GM19239 (cell line): ENCODE measurements at regions not wholly inside any gene's neighbourhood (a gene's known extent, or its start where the extent isn't known, plus 50 kb on each side); places are given as distances from the start of the nearest gene placed in this dataset.

Experiments
- DNase-seq: peaks from one replicate; pipeline ENCODE4 v3.0.0; 2011; ENCODE audit warnings: low spot score; ENCODE audit not compliant: insufficient read length
- FAIRE-seq: peaks from 2 replicates; lab custom pipeline; 2011; peaks lifted over from hg19 to GRCh38; lab: Jason Lieb, UNC

GRCh38 chr11:113584371-113584770 is 109.2 kb upstream of the DRD2 start:
- FAIRE-seq (no peak), DNase-seq (no peak)

DNA sequence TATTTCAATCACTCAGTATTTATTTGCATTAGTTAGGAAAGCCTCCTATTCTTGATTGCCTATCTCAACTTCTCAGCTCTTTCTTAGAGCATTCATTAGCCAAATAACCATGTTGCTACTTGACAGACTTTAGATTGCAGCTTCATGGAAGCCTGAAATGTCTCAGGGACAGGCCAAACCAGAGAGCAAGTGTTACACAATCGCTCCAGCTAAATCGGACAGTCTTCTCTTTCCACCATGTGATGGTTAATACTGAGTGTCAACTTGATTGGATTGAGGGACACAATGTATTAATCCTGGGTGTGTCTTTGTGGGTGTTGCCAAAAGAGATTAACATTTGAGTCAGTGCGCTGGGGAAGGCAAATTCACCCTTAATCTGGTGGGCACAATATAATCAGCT is 106.5 kb upstream of the DRD2 start:
- FAIRE-seq = no peak

GRCh38 chr11:113579292-113579940 is 104.2 kb upstream of the DRD2 start:
- no peak for DNase-seq
- no peak for FAIRE-seq

More for the DNA sequence above, 106.5 kb upstream of the DRD2 start:
- no peak for DNase-seq

DNA sequence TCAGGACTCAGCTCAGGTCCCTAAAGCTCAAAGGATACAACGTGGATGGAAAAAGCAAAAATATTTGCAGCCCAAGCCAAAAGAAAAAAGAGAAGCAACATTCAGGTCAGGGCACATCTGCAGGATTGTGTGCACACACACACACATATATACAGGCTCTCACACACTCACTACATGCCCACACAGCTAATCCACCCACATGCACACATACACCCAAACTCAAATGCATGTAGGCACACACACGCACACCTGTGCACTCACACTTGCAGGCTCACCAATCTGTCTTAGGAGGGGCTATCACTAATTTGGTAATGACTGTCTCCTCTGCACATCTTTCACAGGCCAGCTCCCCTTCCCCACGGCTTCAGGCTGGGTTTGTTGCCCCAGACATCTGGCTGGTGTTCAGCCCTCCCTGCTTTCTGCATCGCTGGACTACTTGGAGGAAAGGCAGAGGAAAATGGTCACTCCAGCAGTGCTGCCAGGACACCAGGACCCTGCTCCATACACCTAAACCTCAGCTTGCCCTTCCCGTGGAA is 103.6 kb upstream of the DRD2 start:
- DNase-seq (no peak), FAIRE-seq (no peak)

DNA sequence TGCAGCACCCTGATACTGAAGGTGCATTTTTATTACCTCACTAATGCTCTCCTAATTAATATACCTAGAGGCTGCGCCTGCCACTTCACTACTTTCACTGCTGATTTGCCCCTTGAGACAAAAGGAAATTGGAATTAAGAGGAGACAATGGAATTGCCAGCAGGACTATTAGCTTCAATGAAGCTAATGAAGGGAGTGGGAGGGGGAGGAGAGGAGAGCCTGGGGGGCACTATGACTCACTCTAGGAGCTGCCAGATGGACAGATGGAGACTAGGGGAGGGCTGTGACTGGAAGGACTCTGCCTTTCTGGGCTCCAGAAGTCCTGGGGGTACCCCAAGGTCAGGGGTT is 102.8 kb upstream of the DRD2 start:
- FAIRE-seq (no peak), DNase-seq (no peak)

DNA sequence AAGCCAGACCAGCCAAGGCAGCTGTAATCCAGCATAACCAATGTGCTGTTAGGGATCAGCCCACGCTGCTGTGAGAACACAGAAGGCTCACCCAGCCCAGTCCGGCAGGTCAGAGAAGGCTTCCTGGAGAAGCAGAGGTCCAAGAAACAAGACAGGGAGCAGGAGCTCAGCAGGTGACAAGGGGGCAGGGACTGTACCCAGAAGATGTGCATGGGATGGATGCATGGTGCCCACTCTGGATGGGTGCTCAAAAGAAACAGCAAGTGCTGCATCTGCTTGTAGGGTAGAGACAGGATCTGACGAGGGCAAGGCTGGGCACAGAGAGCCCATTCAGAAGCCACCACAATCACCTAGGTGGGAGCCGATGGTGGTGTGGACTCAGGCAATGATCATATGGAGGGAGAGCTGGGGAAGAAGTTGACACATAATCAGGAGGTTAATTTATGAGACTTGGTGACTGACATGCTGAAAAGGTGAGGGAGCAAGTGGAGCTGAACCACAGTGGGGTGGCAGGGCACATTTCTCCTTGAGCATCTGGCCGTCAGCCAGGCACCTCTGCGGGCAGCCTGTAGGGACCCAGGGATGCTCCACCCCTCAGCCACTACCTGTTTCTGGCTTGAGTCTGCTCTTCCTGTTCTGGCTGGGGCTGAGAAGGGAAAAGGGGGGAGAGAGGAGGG is 102.3 kb upstream of the DRD2 start:
- FAIRE-seq = no peak
- no peak for DNase-seq

- FAIRE-seq (no peak), DNase-seq (no peak)
These were observed 99.4 kb upstream of the DRD2 start for GRCh38 chr11:113574586-113574985.

DNA sequence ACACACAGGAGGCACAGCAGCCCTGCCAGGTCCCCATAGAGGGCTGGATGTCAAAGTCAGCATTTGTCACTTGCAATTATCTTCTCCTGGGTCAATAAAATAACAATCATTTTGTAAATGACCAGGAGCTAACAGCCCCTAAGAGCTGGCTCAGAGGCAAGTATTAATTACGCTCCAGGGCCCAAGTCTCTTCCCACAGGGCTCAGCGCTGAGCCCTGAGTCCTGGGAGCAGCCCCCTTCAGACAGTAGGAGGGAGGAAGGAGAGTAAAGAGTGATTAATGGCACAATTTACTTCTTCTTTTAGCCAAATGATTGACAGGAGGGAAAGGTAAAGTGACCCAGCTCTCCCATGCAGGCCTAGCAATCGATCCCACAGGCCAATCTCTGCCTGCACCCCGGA is 99.0 kb upstream of the DRD2 start:
- FAIRE-seq = no peak

DNA sequence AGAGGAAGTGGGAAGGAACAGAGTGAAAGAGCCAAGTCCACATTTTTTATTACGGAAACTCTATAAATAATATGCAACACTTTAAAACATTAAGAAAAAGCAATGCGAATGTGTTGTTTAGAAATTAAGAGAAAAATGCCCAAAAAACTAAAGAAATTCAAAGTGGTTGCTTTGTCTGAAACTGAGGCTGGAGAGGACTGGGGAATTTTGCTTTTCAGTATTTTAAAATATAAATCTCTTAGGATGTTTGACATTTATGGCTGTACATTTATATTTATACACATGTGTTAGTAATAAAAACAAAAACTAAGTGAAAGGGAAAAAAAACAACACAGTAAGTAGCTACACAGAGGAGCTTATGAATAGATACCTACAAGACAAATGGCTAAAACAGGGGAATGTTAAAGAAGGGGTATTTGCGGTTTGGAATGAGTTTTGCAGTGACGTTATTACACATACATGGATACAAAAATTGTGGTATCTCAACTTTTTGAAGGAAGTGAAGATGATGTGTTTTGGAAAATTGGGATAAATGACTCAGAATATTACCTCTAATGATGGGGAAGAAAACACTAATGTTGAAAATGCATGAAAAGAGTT is 97.0 kb upstream of the DRD2 start:
- FAIRE-seq (no peak), DNase-seq (no peak)

More for the DNA sequence above, 99.0 kb upstream of the DRD2 start:
- DNase-seq = no peak

- no peak for FAIRE-seq
- no peak for DNase-seq
These were observed 96.3 kb upstream of the DRD2 start for GRCh38 chr11:113571531-113571930.

DNA sequence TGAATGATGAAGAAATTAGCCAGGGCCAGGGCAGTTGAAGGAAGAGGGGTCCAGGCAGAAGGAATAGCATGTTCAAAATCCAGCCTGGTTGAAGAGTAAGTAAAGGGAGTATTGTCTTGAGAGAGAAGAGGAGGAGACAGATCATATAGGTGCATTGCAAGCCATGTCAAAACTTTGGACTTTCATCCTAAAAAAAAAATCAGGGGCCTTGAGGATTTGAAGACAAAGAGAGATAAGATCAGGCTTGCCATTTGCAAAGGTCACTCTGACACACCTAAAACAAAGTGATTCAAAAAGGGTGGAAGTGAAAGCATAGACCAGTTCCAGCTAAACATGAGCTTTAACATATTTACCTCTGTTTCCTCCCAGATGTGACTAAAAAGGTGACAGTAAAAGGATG is 95.7 kb upstream of the DRD2 start:
- DNase-seq (no peak), FAIRE-seq (no peak)

DNA sequence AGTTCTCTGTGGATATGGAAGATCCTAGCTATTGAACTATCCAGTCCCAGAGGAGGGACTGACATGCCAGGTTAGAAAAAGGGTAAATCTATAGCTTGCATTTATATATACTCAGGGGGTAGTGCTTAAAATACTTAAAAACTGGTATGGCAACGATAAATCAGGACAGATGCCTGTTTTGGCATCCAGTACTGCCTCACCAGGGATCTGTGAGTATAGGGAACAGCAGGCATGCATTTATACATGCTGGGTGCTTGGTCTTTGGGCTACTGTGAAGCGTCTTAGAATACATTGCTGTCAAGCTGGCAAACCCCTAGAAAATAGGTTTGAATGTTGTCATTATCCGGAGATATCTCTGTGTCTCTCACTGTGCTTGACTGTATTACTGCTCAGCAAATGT is 94.2 kb upstream of the DRD2 start:
- FAIRE-seq = no peak
- no peak for DNase-seq

- FAIRE-seq (no peak), DNase-seq (no peak)
These were observed 93.4 kb upstream of the DRD2 start for GRCh38 chr11:113568566-113568965.

GRCh38 chr11:113567867-113568544 is 92.8 kb upstream of the DRD2 start:
- no peak for DNase-seq
- FAIRE-seq = no peak

GRCh38 chr11:113567097-113567496 is 91.9 kb upstream of the DRD2 start:
- no peak for FAIRE-seq
- DNase-seq = no peak

GRCh38 chr11:113564527-113565130 is 89.4 kb upstream of the DRD2 start:
- DNase-seq (no peak), FAIRE-seq (no peak)

DNA sequence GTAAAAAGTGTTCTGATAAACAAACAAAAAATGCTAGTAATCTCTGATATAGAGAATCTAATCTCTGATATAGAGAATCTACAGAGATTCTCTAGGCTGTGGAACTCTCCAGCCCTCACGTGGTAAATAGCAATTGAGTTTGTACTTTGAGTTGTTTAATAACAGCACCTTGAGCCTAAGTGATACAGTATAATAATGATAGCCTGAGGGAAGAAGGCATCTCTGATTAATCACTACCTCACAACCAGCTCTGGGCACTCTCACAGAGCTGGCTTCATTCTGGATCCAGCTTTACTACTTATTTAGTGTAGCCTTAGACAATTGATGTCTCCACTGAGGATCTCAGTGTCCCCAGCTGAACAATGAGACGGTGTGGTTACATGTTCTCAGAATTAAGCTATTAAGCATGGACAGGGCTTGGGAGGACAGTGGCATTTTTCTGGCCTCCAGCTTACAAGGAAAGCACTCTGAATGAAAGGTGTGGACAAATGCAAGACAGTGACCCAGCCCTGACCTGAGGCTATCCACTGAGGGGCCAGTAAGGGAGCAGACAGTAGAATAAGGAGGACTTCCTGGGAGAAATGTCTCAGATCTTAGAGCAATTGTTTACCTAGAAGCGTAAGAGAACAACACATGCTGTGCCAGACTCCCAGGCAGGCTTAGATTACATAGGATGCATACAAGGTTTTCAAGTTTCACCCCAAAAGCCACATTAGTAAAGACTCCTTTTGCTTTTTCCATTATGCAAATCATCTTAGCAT is 88.7 kb upstream of the DRD2 start:
- FAIRE-seq (no peak), DNase-seq (no peak)

- DNase-seq = no peak
- FAIRE-seq = no peak
These were observed 87.8 kb upstream of the DRD2 start for GRCh38 chr11:113562981-113563461.

- FAIRE-seq (no peak), DNase-seq (no peak)
These were observed 87.4 kb upstream of the DRD2 start for GRCh38 chr11:113562576-113562975.

- FAIRE-seq (no peak), DNase-seq (no peak)
These were observed 82.7 kb upstream of the DRD2 start for GRCh38 chr11:113557926-113558325.
